ENCODE measurements at regions not wholly inside any gene's neighbourhood (a gene's known extent, or its start where the extent isn't known, plus 50 kb on each side); places are given as distances from the start of the nearest gene placed in this dataset.

DNA sequence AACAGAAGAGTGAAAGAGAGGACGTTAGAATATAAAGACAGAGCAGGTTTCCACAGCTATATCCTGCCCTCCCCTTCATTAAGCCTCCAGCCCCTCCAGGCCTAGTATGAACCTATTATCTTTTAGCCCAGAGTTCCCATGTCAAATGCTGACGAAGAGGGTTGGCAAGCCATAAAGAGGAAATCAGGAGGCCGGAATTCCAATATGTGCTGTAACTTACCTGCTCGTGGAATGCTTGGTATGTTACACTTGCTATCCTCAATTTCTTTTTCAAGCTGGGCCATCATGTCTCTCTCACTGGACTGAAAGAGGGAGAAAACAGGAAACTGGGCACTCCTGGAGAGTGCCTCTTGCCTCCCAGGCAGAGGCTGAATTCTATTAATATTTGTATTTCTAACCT lies 264.1 kb downstream of the TRIB2 start (continued):
- TF ChIP-seq ZNF462 (CRISPR knock-in tag; IDR thresholded peaks at IDR 0.05) = no peak
- TF ChIP-seq, protein P1, sequence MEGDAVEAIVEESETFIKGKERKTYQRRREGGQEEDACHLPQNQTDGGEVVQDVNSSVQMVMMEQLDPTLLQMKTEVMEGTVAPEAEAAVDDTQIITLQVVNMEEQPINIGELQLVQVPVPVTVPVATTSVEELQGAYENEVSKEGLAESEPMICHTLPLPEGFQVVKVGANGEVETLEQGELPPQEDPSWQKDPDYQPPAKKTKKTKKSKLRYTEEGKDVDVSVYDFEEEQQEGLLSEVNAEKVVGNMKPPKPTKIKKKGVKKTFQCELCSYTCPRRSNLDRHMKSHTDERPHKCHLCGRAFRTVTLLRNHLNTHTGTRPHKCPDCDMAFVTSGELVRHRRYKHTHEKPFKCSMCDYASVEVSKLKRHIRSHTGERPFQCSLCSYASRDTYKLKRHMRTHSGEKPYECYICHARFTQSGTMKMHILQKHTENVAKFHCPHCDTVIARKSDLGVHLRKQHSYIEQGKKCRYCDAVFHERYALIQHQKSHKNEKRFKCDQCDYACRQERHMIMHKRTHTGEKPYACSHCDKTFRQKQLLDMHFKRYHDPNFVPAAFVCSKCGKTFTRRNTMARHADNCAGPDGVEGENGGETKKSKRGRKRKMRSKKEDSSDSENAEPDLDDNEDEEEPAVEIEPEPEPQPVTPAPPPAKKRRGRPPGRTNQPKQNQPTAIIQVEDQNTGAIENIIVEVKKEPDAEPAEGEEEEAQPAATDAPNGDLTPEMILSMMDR (conservative IDR thresholded peaks at IDR 0.05; ENCODE audit: low read depth in 2 of 2) = no peak
- TF ChIP-seq STAT1 (IDR thresholded peaks at IDR 0.05; ENCODE audit: unreplicated experiment) = no peak
- TF ChIP-seq POLR2AphosphoS5 (IDR thresholded peaks at IDR 0.05; ENCODE audit: low read depth) = no peak
- no peak for TF ChIP-seq JUNB (IDR thresholded peaks at IDR 0.05; ENCODE audit: unreplicated experiment)
- TF ChIP-seq EZH2phosphoT487 (IDR thresholded peaks at IDR 0.05; ENCODE audit: unreplicated experiment) = no peak
- no peak for TF ChIP-seq ZNF114 (CRISPR knock-in tag; IDR thresholded peaks at IDR 0.05)
- no peak for TF ChIP-seq CREB1 (CRISPR knock-in tag; IDR thresholded peaks at IDR 0.05; ENCODE audit: low read depth)
- TF ChIP-seq ETS1 (IDR thresholded peaks at IDR 0.05) = no peak
- no peak for TF ChIP-seq EZH2 (IDR thresholded peaks at IDR 0.05; ENCODE audit: low read depth, unreplicated experiment)
- no peak for TF ChIP-seq NANOG (IDR thresholded peaks at IDR 0.05; ENCODE audit: borderline replicate concordance)
